GM23338 (cell line): ENCODE measurements at regions not wholly inside any gene's neighbourhood (a gene's known extent, or its start where the extent isn't known, plus 50 kb on each side); places are given as distances from the start of the nearest gene placed in this dataset.

Source experiments
- CREB1 ChIP-seq: fragments of 250-450 bp; sonication (Bioruptor Pico); IDR thresholded peaks from 2 replicates; pipeline ENCODE4 v1.5.0; 2020; ENCODE audit warnings: low read depth, mild to moderate bottlenecking, moderate library complexity
- CTCF ChIP-seq, 2 experiments: fragments of 200-600 bp in 1 of 2; sonication (generic) in 1 of 2; conservative IDR thresholded peaks; 2 replicates each; pipeline versions ENCODE4 v1.5.1 to v1.6.1; 2016 to 2017; ENCODE audit warnings: antibody characterized with exemption in 2 of 2, low read depth in 2 of 2, mild to moderate bottlenecking in 2 of 2, moderate library complexity in 1 of 2
- ETS1 ChIP-seq: IDR thresholded peaks from 2 replicates; pipeline ENCODE4 v1.6.1; 2016; ENCODE audit warnings: antibody characterized with exemption
- EZH2 ChIP-seq: fragments of 200-600 bp; sonication (generic); IDR thresholded peaks from one replicate; pipeline ENCODE4 v1.8.0; 2017; ENCODE audit warnings: antibody characterized with exemption, mild to moderate bottlenecking, low read depth; ENCODE audit not compliant: unreplicated experiment
- EZH2phosphoT487 ChIP-seq: fragments of 200-600 bp; sonication (generic); IDR thresholded peaks from one replicate; pipeline ENCODE4 v1.8.1; 2018; ENCODE audit warnings: antibody characterized with exemption; ENCODE audit not compliant: unreplicated experiment
- JUNB ChIP-seq: IDR thresholded peaks from one replicate; pipeline ENCODE4 v1.6.1; 2016; ENCODE audit warnings: antibody characterized with exemption; ENCODE audit not compliant: unreplicated experiment
- NANOG ChIP-seq: IDR thresholded peaks from 2 replicates; pipeline ENCODE4 v1.6.1; 2016; ENCODE audit warnings: antibody characterized with exemption, borderline replicate concordance
- POLR2AphosphoS5 ChIP-seq: IDR thresholded peaks from 2 replicates; pipeline ENCODE4 v1.6.1; 2016; ENCODE audit warnings: antibody characterized with exemption, low read depth
- REST ChIP-seq: IDR thresholded peaks from one replicate; pipeline ENCODE4 v1.6.1; 2018; ENCODE audit warnings: antibody characterized with exemption; ENCODE audit not compliant: unreplicated experiment
- STAT1 ChIP-seq: IDR thresholded peaks from one replicate; pipeline ENCODE4 v1.6.1; 2016; ENCODE audit warnings: antibody characterized with exemption; ENCODE audit not compliant: unreplicated experiment
- ZNF114 ChIP-seq: fragments of 250-450 bp; sonication (Bioruptor Pico); IDR thresholded peaks from 2 replicates; pipeline ENCODE4 v1.5.0; 2020; ENCODE audit warnings: mild to moderate bottlenecking, moderate library complexity
- ZNF331 ChIP-seq: fragments of 250-450 bp; sonication (Bioruptor Pico); IDR thresholded peaks from 2 replicates; pipeline ENCODE4 v1.5.0; 2020; ENCODE audit warnings: low read depth, mild to moderate bottlenecking, moderate library complexity
- ZNF462 ChIP-seq: fragments of 250-450 bp; sonication (Bioruptor Pico); IDR thresholded peaks from 2 replicates; pipeline ENCODE4 v1.5.0; 2020; ENCODE audit warnings: mild to moderate bottlenecking, moderate library complexity

- TF ChIP-seq CTCF (conservative IDR thresholded peaks at IDR 0.05; ENCODE audit: low read depth in 2 of 2) (no peak), EZH2 (no peak), REST (no peak), EZH2phosphoT487 (no peak), ZNF331 (CRISPR knock-in tag) (no peak), CREB1 (no peak), ZNF114 (CRISPR knock-in tag) (no peak), POLR2AphosphoS5 (no peak), STAT1 (no peak), ETS1 (no peak), JUNB (no peak), ZNF462 (CRISPR knock-in tag) (no peak), NANOG (no peak)
Measured at GRCh38 chr20:18929800-18930199, 116.2 kb downstream of the SCP2D1 start.
